Neural progenitor cell (in vitro differentiated cells): ENCODE measurements at regions not wholly inside any gene's neighbourhood (a gene's known extent, or its start where the extent isn't known, plus 50 kb on each side); places are given as distances from the start of the nearest gene placed in this dataset.

Experiments used
- EZH2 ChIP-seq: fragments of 200-600 bp; sonication (generic); IDR thresholded peaks from 2 replicates; pipeline ENCODE4 v1.6.1; 2017; ENCODE audit warnings: antibody characterized with exemption, mild to moderate bottlenecking, moderate library complexity
- EZH2phosphoT487 ChIP-seq: fragments of 200-600 bp; sonication (generic); IDR thresholded peaks from 2 replicates; pipeline ENCODE4 v1.6.1; 2017; ENCODE audit warnings: antibody characterized with exemption
- TF ChIP-seq, protein P1 (sequence below): fragments of 200-600 bp; sonication (generic); IDR thresholded peaks from 2 replicates; pipeline ENCODE4 v1.5.1; 2017; ENCODE audit warnings: antibody characterized with exemption, mild to moderate bottlenecking

DNA sequence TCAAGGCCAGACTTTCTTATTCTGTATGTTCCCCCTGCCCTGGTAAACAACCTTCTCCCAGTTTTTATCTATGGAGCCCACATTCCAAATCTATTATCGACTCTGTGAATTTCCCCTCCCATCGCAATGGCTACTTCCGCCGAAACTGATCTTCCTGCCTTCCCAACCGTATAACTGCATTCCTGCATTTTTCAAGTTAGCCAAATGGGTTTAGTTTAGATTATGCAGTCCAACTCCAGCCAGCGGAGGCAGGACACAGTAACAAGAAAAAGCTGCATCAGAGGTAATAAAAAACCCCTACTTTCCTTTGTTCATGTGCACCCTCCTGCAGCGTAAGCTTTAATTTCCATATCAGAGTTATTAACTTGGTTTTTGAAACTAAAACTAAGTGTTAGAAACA lies 112.2 kb upstream of the ZNF91 start:
- TF ChIP-seq EZH2phosphoT487 (no peak), EZH2 (no peak)
- TF ChIP-seq, protein P1, sequence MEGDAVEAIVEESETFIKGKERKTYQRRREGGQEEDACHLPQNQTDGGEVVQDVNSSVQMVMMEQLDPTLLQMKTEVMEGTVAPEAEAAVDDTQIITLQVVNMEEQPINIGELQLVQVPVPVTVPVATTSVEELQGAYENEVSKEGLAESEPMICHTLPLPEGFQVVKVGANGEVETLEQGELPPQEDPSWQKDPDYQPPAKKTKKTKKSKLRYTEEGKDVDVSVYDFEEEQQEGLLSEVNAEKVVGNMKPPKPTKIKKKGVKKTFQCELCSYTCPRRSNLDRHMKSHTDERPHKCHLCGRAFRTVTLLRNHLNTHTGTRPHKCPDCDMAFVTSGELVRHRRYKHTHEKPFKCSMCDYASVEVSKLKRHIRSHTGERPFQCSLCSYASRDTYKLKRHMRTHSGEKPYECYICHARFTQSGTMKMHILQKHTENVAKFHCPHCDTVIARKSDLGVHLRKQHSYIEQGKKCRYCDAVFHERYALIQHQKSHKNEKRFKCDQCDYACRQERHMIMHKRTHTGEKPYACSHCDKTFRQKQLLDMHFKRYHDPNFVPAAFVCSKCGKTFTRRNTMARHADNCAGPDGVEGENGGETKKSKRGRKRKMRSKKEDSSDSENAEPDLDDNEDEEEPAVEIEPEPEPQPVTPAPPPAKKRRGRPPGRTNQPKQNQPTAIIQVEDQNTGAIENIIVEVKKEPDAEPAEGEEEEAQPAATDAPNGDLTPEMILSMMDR, result no peak
